ENCODE measurements at regions not wholly inside any gene's neighbourhood (a gene's known extent, or its start where the extent isn't known, plus 50 kb on each side); places are given as distances from the start of the nearest gene placed in this dataset.

GRCh38 chr5:123245689-123246088 is 156.6 kb downstream of the PRDM6 start:
- no peak overlapping the region for H3K9ac ChIP-seq (ENCODE audit: insufficient read depth in 1 of 2, low read length in 2 of 2)
- H3K9me3 ChIP-seq (ENCODE audit: control insufficient read depth in 4 of 4, insufficient read depth in 3 of 4, low read length in 3 of 4) = no peaks in the 10 kb centered on the region
- no peak overlapping the region for H3K4me3 ChIP-seq
- DNase-seq (no peak), ATAC-seq (ENCODE audit: insufficient read depth, low FRiP score) (no peak)
- H3K36me3 ChIP-seq (ENCODE audit: control insufficient read depth in 4 of 4, insufficient read depth in 4 of 4, low read length in 4 of 4) = no peaks in the 10 kb centered on the region
- H3K27me3 ChIP-seq (ENCODE audit: control insufficient read depth in 3 of 3, insufficient read depth in 3 of 3, low read length in 2 of 3) = no peaks in the 10 kb centered on the region
- no peak overlapping the region for H3K27ac ChIP-seq (ENCODE audit: low read depth in 1 of 2, low read length in 1 of 2)
- peaks cover 0 to 9% (median 4%) of the 10 kb centered on the region in 5 donors for H3K4me1 ChIP-seq (ENCODE audit: control insufficient read depth in 5 of 5, insufficient read depth in 5 of 5, low read length in 5 of 5)
- WGBS, 2 donors = 65 to 68% methylated on average over 1 of the region's 1 CpG
- TF ChIP-seq, protein P1, sequence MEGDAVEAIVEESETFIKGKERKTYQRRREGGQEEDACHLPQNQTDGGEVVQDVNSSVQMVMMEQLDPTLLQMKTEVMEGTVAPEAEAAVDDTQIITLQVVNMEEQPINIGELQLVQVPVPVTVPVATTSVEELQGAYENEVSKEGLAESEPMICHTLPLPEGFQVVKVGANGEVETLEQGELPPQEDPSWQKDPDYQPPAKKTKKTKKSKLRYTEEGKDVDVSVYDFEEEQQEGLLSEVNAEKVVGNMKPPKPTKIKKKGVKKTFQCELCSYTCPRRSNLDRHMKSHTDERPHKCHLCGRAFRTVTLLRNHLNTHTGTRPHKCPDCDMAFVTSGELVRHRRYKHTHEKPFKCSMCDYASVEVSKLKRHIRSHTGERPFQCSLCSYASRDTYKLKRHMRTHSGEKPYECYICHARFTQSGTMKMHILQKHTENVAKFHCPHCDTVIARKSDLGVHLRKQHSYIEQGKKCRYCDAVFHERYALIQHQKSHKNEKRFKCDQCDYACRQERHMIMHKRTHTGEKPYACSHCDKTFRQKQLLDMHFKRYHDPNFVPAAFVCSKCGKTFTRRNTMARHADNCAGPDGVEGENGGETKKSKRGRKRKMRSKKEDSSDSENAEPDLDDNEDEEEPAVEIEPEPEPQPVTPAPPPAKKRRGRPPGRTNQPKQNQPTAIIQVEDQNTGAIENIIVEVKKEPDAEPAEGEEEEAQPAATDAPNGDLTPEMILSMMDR (IDR thresholded peaks at IDR 0.05; ENCODE audit: control extremely low read depth, extremely low read depth) = no peak

DNA sequence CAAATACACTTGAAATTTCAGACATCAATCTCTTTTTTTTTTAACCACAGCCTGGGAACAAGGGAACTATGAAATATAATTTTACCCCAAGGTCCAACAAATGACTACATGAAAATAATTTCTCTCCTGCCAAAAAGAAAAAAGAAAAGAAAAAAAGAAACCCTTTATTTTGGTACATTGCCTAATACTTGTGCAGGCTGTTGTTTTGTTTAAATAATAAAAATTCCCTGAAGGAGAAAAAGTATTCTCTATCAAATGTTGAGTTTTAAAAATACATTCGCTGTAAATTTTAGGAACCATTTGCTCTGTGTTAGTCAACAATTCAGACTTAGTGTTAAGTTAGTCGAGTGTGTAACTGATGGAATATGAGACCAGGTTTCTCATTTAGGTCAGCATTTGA is 155.4 kb downstream of the PRDM6 start:
- no peaks in the 10 kb centered on the region for H3K9me3 ChIP-seq (ENCODE audit: control insufficient read depth in 4 of 4, insufficient read depth in 3 of 4, low read length in 3 of 4)
- no peaks in the 10 kb centered on the region for H3K36me3 ChIP-seq (ENCODE audit: control insufficient read depth in 4 of 4, insufficient read depth in 4 of 4, low read length in 4 of 4)
- H3K9ac ChIP-seq (ENCODE audit: insufficient read depth in 1 of 2, low read length in 2 of 2) = no peak overlapping the region
- TF ChIP-seq, protein P1 (IDR thresholded peaks at IDR 0.05; ENCODE audit: control extremely low read depth, extremely low read depth) = no peak
- H3K4me1 ChIP-seq (ENCODE audit: control insufficient read depth in 5 of 5, insufficient read depth in 5 of 5, low read length in 5 of 5) = peaks cover 0 to 9% (median 4%) of the 10 kb centered on the region in 5 donors
- no peaks in the 10 kb centered on the region for H3K27me3 ChIP-seq (ENCODE audit: control insufficient read depth in 3 of 3, insufficient read depth in 3 of 3, low read length in 2 of 3)
- DNase-seq (no peak), ATAC-seq (ENCODE audit: insufficient read depth, low FRiP score) (no peak)
- no peak overlapping the region for H3K27ac ChIP-seq (ENCODE audit: low read depth in 1 of 2, low read length in 1 of 2)
- H3K4me3 ChIP-seq = no peak overlapping the region
- WGBS, 2 donors = 74 to 82% methylated on average over 2 of the region's 2 CpGs
